Upper lobe of right lung (tissue), 1 donor: ENCODE measurements at regions not wholly inside any gene's neighbourhood (a gene's known extent, or its start where the extent isn't known, plus 50 kb on each side); places are given as distances from the start of the nearest gene placed in this dataset.

Source experiments
- ATAC-seq: fragments of 200-7000 bp; cut with Tn5 transposase; one replicate; pipeline ENCODE4 v1.9.1; 2020; ENCODE audit warnings: mild to moderate bottlenecking, moderate library complexity
- DNase-seq: peaks from one replicate; pipeline ENCODE4 v3.0.0-alpha.2; 2020
- H3K27ac ChIP-seq: fragments of 200-600 bp; one replicate; pipeline ENCODE4 v1.8.0; 2022
- H3K27me3 ChIP-seq: fragments of 200-600 bp; one replicate; pipeline ENCODE4 v1.8.0; 2022; ENCODE audit warnings: mild to moderate bottlenecking
- H3K36me3 ChIP-seq: fragments of 200-600 bp; one replicate; pipeline ENCODE4 v1.8.0; 2022
- H3K4me1 ChIP-seq: fragments of 200-600 bp; one replicate; pipeline ENCODE4 v1.8.0; 2022
- H3K4me3 ChIP-seq: fragments of 200-600 bp; one replicate; pipeline ENCODE4 v1.8.0; 2022; ENCODE audit warnings: mild to moderate bottlenecking
- H3K9me3 ChIP-seq: fragments of 200-600 bp; one replicate; pipeline ENCODE4 v1.8.0; 2022
- intact Hi-C: fragments of 100-400 bp; cut with DNase I; formaldehyde crosslinking; loops from one replicate; pipeline ENCODE4 v1.11.0; 2022
- TF ChIP-seq, protein P1 (sequence below): fragments of 200-600 bp; IDR thresholded peaks from one replicate; pipeline ENCODE4 v1.8.0; 2022; ENCODE audit warnings: antibody characterized with exemption
- donor health status: DM: no; HTN: yes; CAD: no; lungs with severe emphysema.

DNA sequence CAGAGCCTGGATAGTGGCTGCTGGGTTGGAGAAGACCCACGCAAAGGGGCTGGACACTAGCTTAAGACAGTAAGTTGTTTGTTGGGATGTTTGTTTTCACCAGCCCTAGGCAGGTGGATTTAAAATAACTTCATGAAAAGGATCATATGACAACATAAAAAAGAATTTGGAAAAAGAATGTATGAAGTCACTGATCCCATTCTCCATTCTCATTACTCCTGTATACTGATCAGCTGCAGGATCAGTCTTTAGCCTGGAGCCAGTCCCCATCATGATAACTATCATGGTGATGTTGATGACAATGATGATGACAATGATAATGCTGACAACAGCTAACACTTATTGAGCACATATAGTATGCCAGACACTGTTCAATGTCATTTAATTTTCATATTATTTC is 92.1 kb upstream of the IFNE start:
- DNase-seq, result no peak
- intact Hi-C loops, result no loop called here
- peaks cover 13% of the 10 kb centered on the region for H3K27me3 ChIP-seq
- H3K4me3 ChIP-seq, result no peak overlapping the region
- H3K9me3 ChIP-seq, result no peaks in the 10 kb centered on the region
- no peaks in the 10 kb centered on the region for H3K36me3 ChIP-seq
- H3K4me1 ChIP-seq, result no peaks in the 10 kb centered on the region
- TF ChIP-seq, protein P1, sequence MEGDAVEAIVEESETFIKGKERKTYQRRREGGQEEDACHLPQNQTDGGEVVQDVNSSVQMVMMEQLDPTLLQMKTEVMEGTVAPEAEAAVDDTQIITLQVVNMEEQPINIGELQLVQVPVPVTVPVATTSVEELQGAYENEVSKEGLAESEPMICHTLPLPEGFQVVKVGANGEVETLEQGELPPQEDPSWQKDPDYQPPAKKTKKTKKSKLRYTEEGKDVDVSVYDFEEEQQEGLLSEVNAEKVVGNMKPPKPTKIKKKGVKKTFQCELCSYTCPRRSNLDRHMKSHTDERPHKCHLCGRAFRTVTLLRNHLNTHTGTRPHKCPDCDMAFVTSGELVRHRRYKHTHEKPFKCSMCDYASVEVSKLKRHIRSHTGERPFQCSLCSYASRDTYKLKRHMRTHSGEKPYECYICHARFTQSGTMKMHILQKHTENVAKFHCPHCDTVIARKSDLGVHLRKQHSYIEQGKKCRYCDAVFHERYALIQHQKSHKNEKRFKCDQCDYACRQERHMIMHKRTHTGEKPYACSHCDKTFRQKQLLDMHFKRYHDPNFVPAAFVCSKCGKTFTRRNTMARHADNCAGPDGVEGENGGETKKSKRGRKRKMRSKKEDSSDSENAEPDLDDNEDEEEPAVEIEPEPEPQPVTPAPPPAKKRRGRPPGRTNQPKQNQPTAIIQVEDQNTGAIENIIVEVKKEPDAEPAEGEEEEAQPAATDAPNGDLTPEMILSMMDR, result no peak
- ATAC-seq, result no peak
- H3K27ac ChIP-seq, result no peak overlapping the region

DNA sequence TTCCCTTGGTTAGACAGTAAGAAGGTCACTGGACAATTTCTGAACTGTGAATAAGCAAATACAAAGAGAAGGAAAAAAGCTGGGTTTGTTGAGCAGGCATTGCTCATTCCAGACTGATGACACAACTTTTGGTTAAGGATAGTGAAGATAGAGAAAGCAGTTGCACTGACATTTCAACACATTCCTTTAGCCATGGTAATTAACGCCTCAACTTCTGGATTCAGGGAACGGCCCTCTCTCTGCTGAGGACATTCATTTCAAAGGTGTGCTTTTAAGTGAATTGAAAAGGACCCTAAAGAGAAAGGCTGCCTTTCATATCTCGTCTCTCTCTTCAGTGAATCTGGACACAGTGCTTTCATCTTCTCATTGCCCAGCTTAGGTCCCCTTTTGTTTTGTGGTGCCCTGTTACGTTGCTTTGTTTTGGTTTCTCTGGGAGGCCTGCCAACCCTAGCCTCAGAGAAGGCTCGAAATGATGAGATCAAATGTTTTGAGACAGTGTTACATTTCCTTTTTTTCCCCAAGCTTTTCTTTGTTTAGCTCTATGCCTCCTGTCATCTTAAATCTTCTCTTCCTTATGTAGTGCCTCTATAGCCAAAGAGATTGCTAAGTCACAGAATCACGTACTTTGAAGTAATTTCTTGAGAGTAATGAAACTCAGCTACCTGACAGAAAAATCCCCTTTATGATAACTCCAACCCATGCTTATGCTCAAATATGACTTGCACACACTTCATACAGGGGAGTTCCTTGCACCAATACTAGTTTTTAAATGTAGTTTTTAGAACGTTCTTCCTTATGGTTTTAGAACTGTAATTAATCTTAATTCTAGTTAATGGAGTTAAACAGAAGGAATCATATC is 94.4 kb upstream of the IFNE start:
- intact Hi-C loops, result no loop called here
- no peak overlapping the region for H3K4me3 ChIP-seq
- H3K27ac ChIP-seq, result no peak overlapping the region
- no peaks in the 10 kb centered on the region for H3K4me1 ChIP-seq
- ATAC-seq (no peak), DNase-seq (no peak)
- TF ChIP-seq, protein P1, result no peak
- no peaks in the 10 kb centered on the region for H3K36me3 ChIP-seq
- no peaks in the 10 kb centered on the region for H3K9me3 ChIP-seq
- H3K27me3 ChIP-seq, result peaks cover 2% of the 10 kb centered on the region

DNA sequence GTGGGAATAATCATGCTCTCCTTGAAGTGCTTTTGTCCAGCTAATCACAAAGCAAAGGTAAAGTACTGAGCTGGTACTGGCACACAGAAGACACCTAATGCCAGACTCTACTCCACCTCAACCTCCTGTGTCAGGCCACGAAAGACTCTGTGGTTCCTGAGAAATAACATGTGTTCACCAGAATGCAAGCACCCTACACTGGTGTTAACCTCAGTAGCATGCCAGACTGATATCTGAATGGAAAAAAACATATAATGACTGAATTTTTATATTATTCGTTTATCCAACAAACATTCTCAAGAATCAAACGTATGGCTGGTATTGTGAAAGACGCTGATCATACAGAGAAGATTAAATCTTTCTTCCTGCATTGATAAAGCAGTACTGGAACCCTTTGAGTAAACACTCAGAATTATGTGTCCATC is 97.1 kb upstream of the IFNE start:
- Histone ChIP-seq H3K9me3 (no peaks in the 10 kb centered on the region), H3K36me3 (no peaks in the 10 kb centered on the region), H3K27me3 (peaks cover 2% of the 10 kb centered on the region), H3K4me1 (no peaks in the 10 kb centered on the region), H3K4me3 (no peak overlapping the region), H3K27ac (no peak overlapping the region)
- intact Hi-C loops, result no loop called here
- DNase-seq (no peak), ATAC-seq (peak; percentile 26)
- TF ChIP-seq, protein P1, result no peak

DNA sequence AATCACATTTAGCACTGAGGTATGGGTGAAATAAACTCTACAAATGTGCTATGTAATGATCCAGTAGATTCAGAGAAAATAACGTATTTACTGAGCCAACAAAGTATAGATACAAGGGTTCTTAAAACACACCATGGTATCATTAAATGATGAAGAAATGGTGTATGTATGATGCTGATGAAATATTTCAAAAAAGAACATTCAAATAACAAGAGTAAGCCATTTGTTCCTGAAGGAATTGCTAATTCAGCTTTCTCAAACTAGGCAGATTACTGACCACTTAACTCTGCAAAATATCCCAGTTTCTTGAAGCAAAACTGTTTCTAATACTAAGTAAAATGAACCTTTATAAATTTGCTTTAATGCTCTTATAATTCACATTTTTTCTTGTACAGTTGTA is 97.6 kb upstream of the IFNE start:
- H3K4me1 ChIP-seq, result no peaks in the 10 kb centered on the region
- ATAC-seq, result no peak
- H3K9me3 ChIP-seq, result no peaks in the 10 kb centered on the region
- TF ChIP-seq, protein P1, result no peak
- DNase-seq, result no peak
- H3K27ac ChIP-seq, result no peak overlapping the region
- intact Hi-C loops, result no loop called here
- no peak overlapping the region for H3K4me3 ChIP-seq
- H3K36me3 ChIP-seq, result no peaks in the 10 kb centered on the region
- H3K27me3 ChIP-seq, result peaks cover 2% of the 10 kb centered on the region

DNA sequence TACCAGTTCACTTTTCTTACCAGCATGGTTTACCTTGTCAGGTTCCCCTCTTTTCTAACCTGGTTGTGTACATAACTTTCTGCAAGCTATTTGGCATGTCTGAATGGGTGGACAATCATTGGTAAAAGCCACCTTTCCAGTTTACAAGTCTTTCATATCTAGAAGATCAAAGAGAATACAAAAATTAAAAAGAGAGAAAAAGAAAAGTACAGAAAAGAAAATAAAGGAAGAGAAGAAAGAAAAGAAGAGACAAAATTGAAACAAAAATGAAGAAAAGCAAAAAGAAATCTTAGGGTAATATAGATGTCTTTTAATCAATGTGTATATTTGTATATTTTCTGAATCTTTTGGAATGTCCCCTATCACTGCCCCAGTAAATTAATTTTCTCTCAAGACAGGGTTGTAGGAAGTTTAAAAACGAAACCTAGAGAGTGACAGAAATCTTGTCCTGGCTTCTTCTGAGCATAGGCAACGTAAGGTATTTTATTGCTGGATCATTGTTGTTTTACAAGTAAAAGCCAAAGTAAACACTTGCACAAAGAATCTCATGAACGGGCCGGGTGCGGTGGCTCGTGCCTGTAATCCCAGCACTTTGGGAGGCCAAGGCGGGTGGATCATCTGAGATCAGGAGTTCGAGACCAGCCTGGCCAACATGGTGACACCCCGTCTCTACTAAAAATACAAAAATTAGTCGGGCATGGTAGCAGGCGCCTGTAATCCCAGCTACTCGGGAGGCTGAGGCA is 98.7 kb upstream of the IFNE start:
- no peak overlapping the region for H3K27ac ChIP-seq
- TF ChIP-seq, protein P1, result no peak
- no peaks in the 10 kb centered on the region for H3K9me3 ChIP-seq
- no peaks in the 10 kb centered on the region for H3K36me3 ChIP-seq
- H3K4me3 ChIP-seq, result no peak overlapping the region
- intact Hi-C loops, result no loop called here
- no peak for DNase-seq
- H3K4me1 ChIP-seq, result no peaks in the 10 kb centered on the region
- H3K27me3 ChIP-seq, result peaks cover 2% of the 10 kb centered on the region
- no peak for ATAC-seq
